ENCODE measurements at regions not wholly inside any gene's neighbourhood (a gene's known extent, or its start where the extent isn't known, plus 50 kb on each side); places are given as distances from the start of the nearest gene placed in this dataset.

GRCh38 chr14:80419769-80420168 lies 208.5 kb upstream of the DIO2 start:
- TF ChIP-seq CTCF (conservative IDR thresholded peaks at IDR 0.05; ENCODE audit: low read depth, low read length) (no peak), EZH2 (IDR thresholded peaks at IDR 0.05; ENCODE audit: borderline replicate concordance, low read depth, low read length, poor library complexity, severe bottlenecking) (no peak)
